ENCODE measurements at regions not wholly inside any gene's neighbourhood (a gene's known extent, or its start where the extent isn't known, plus 50 kb on each side); places are given as distances from the start of the nearest gene placed in this dataset.
"Not testable (repeated sequence)": the region's sequence is repeated elsewhere in the genome, so short reads cannot be mapped to it uniquely, and the experiment has no call there.

- DNase-seq (ENCODE audit: low spot score): no peak
Measured at GRCh38 chrY:19644889-19645638, 99.5 kb downstream of the KDM5D start.

GRCh38 chrY:19637651-19638347, 106.7 kb downstream of the KDM5D start:
- no peak for DNase-seq (ENCODE audit: low spot score)

DNA sequence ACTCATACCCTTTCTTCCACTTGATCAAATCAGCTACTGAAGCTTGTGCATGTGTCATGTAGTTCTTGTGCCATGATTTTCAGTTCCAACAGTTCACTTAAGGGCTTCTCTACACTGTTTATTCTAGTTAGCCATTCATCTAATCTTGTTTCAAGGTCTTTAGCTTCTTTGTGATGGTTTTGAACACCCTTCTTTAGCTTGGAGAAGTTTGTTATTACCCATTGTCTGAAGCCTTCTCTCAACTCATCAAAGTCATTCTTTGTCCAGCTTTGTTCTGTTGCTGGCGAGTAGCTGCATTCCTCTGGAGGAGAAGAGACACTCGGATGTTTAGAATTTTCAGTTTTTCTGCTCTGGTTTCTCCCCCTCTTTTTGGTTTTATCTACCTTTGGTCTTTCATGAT, 115.6 kb downstream of the KDM5D start:
- DNase-seq (ENCODE audit: low spot score): no peak

- DNase-seq (ENCODE audit: low spot score): no peak
Measured at GRCh38 chrY:19622392-19622791, 122.1 kb downstream of the KDM5D start.

DNA sequence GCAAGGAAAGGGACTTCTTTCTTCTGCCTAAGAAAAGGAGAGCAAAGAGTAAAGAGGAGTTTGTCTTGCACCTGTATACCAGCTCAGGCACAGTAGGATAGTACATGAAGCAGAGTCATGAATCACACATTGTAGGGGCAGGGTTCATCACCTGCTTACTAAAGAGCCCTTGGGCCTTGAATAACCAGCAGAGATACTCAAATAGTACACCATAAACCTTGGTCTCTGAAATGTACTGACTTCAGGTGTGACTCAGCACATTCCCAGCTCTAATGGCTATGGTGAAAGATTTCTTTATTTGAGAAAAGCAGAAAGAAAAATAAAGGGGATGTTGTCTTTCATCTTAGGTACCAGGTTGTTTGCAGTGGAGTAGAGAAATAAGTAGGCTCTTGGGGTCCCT, 122.8 kb downstream of the KDM5D start:
- DNase-seq (ENCODE audit: low spot score): no peak

DNA sequence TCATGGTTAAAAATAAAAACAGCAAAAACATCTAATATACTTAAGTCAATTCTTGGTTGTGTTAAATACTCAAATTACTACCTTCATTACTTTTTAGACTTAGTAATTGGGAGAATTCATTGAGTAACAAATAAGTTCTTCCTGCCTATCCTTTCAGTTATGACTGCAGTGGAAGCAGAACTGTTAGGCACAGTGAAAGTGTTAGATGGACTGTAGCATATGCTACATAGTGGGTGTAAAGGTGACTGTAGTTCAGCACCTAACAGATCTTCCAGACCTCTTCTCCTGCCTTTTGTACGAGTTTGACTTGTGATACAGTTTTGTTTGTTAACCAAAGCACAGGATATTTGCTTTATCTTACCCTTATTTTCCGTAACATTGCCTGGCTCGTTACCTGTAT, 143.4 kb downstream of the KDM5D start:
- DNase-seq (ENCODE audit: low spot score): no peak

GRCh38 chrY:19600711-19601110, 143.8 kb downstream of the KDM5D start:
- peak; percentile 31 for DNase-seq (ENCODE audit: low spot score)

DNA sequence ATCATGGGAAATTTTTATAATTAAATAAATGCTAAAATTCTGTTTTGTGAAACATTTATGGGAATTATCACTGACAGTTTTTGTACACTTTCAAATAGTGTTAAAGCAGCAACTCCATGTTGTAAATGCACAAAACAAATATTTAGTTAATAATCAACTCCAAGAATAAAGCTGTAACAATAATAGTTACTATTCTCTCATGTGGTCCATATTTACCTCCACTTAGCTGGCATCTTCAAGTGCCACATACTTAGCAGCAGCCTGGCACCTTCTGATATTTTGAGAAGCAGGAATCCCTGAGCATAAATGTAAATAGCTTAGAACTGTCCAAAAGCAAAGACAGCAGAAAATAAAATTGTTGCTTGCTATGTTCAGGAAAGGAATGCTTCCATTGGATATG, 154.3 kb downstream of the KDM5D start:
- DNase-seq (ENCODE audit: low spot score): no peak

- no peak for DNase-seq (ENCODE audit: low spot score)
Measured at GRCh38 chrY:19589664-19590063, 154.9 kb downstream of the KDM5D start.

- no peak for DNase-seq (ENCODE audit: low spot score)
Measured at GRCh38 chrY:19587311-19587710, 157.2 kb downstream of the KDM5D start.

GRCh38 chrY:19580990-19581389, 163.5 kb downstream of the KDM5D start:
- not testable (repeated sequence) for DNase-seq (ENCODE audit: low spot score)

- no peak for DNase-seq (ENCODE audit: low spot score)
Measured at GRCh38 chrY:19578281-19578874, 166.1 kb downstream of the KDM5D start.

- no peak for DNase-seq (ENCODE audit: low spot score)
Measured at GRCh38 chrY:19577250-19577649, 167.3 kb downstream of the KDM5D start.

GRCh38 chrY:19574939-19575338, 169.6 kb downstream of the KDM5D start:
- no peak for DNase-seq (ENCODE audit: low spot score)

DNA sequence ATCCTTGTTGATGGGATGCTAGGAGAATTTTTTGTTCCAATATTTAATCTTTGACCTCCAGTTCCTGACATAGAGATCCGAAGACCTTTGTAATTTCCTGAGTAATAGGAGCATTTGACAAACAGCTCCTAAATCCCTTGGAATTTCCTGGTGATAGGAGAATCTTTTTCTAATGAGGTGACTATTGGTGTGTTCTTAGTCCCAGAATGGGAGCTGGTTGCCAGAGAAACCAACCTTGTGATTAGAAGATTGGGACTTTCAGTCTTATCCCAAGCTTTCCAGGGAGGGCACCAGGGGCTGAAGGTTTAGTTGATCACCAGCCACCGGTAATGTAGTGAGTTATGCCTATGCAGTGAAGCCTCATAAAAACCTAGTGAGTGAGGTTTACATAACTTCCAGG, 170.9 kb downstream of the KDM5D start:
- no peak for DNase-seq (ENCODE audit: low spot score)

DNA sequence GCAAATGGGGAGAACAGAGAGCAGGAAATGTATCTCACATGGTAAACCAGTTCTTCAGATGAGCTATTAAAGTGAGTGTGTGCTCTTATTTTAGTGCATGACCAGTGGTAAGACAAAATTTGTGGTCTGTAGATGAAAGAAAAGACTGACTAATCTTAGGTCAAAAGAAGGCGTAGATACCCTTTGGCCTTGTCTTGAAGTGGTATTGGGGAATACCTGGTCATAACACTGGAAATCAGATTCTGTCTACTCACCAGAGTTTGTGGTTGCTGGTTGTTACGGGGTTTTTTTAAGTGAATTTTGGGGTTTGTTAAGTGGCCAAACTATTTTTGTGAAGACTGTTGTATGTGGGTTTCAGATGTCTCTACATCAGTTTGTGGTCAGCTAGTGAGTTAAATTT, 173.5 kb downstream of the KDM5D start:
- DNase-seq (ENCODE audit: low spot score): no peak

DNA sequence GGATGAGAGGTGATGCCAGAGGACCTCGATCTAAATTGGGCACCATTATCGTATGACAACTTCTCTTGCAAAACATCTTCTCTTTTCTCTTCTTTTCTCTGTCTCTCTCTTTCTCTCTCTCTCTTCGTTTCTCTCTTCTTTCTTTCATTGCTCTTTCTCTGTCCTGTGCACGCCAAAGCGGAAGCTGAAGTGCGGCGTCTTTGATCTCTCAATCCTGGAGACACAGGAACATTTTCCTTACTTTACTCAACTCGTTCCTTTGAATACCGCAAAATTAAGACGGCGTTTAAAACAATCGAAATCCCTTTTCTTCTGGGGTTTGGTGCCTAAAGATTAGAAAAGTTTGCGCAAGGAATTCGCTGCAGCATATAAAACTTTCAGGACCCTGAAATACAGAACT, 176.6 kb downstream of the KDM5D start:
- DNase-seq (ENCODE audit: low spot score): no peak

DNA sequence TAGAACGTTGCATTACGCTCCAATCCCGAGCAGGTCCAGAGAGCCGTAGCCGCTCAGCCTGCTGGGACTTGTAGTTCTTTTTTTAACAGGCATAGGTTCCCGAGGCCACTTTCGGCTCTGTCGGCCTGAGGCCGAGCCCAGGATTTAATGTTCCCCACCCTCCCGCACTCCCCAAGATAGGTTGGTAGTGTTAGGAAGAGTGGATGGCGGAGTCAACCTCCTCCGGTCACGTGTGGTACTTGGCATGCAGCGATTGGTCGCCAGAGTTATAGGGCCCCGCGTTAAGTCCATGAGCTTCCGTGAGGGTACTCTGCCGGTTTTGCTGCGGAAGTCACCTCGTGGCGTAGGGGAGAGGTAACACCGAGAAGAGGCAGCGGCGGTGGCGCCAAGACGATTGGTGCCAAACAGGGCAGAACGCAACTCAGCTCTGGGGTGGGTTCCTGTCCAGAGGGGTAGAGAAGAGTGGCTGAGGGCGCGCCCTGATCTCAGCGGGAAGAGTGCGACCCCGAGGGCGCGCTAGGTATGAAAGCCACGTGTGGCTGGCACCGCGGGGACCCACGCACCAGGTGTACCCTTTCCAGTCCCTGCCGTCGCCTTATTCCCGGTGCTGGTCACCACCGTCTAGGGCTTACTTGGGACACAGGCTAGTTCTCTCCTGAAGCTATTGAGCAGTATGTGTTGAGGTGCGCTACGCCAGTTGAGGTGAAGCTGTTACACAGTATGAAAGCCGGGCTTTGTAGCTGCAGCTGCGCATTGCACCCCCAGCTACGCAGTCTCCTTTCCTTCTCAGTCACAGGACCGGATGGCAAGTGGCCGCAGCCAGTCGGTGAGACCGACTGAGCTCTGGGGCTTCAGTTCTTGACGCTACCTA, 177.2 kb downstream of the KDM5D start:
- peak; percentile 92 for DNase-seq (ENCODE audit: low spot score)

DNA sequence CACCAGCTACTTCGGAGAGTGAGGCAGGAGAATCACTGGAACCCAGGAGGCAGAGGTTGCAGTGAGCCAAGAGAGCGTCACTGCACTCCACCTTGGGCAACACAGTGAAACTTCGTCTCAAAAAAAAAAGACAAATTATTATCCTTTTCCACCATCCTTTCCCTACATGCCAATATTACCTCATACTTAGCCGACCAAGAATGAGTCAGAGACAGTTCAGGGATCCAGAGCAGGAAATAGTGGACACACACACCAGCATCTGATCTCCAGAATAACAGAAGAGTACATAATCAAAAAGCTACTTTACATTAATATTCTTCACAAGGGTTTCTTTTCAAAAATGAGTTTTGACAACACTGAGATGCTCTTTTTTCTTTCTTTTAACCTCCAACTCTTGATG, 185.4 kb downstream of the KDM5D start:
- peak; percentile 4 for DNase-seq (ENCODE audit: low spot score)

DNA sequence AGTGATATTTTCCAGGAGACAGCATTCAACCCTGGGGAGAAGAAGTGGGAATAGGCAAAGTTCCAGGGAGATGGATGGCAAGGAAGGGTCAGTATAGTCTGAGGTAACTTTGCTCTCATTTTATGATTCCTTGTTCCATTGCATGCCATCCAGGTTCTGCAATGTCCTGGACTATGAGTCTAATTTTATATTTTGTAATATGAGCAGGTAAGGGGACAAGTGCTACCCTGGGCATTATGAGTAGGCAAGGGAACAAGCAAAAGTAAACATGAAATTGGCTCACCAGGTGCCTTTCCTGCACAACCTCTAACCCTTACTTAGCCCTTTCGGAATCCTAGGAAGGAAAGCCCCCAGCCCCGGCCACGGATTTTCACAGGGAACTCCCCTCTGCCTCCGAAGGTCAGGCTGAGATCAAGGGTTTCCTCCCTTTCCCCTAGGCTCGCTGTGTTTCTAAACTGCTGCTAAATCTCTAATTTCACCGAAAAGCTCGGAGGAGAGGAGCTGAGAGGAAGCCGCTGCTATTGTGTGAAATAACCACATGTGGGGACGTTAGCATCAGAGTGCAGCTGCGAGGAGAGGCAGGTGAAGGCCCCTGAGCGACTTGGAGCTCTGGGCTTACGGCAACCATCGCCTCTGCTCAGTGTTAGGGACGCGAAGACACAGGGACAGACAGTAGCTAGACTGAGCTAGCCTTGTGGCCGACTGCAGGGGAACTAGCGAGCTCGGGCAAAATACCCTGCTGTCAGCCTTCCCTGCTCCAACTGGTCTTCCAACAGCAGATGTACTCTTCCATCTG, 194.7 kb downstream of the KDM5D start:
- no peak for DNase-seq (ENCODE audit: low spot score)

Data from A172 (cell line).